ENCODE measurements at regions not wholly inside any gene's neighbourhood (a gene's known extent, or its start where the extent isn't known, plus 50 kb on each side); places are given as distances from the start of the nearest gene placed in this dataset.

- intact Hi-C loops (cut with micrococcal nuclease) = loop anchor here (1.0 kb wide), 2 partner anchors 31 to 67 kb away; no protein-coding TSS in a partner anchor
- no peaks in the 10 kb centered on the region for H3K27me3 Mint-ChIP-seq
- no peaks in the 10 kb centered on the region for H3K36me3 Mint-ChIP-seq
- DNase-seq = no peak
- POLR2A ChIA-PET = interaction anchor here (0.8 kb wide), 1 partner anchor 71 kb away, joined by 3 read pairs; no protein-coding TSS in a partner anchor
- no peak overlapping the region for H3K4me3 Mint-ChIP-seq
- peak overlapping the region; percentile 61 for H3K27ac Mint-ChIP-seq
- H3K9me3 Mint-ChIP-seq = no peaks in the 10 kb centered on the region
- CTCF ChIA-PET = interaction anchor here (1.7 kb wide), 1 partner anchor 71 kb away, joined by 6 read pairs; no protein-coding TSS in a partner anchor
- H3K4me1 Mint-ChIP-seq (ENCODE audit: low read depth) = peaks cover 40% of the 10 kb centered on the region
These were observed 68.9 kb upstream of the S1PR1 start for GRCh38 chr1:101167891-101168290.

- Mint-ChIP-seq H3K36me3 (no peaks in the 10 kb centered on the region), H3K27ac (no peak overlapping the region), H3K4me1 (ENCODE audit: low read depth) (peaks cover 40% of the 10 kb centered on the region), H3K27me3 (no peaks in the 10 kb centered on the region), H3K9me3 (no peaks in the 10 kb centered on the region), H3K4me3 (no peak overlapping the region)
- ChIA-PET POLR2A (no interaction called here), CTCF (interaction anchor here (0.6 kb wide), 1 partner anchor 121 kb away, joined by 3 read pairs; no protein-coding TSS in a partner anchor)
- intact Hi-C loops (cut with micrococcal nuclease) = no loop called here
- DNase-seq = no peak
These were observed 70.2 kb upstream of the S1PR1 start for GRCh38 chr1:101166583-101167120.

DNA sequence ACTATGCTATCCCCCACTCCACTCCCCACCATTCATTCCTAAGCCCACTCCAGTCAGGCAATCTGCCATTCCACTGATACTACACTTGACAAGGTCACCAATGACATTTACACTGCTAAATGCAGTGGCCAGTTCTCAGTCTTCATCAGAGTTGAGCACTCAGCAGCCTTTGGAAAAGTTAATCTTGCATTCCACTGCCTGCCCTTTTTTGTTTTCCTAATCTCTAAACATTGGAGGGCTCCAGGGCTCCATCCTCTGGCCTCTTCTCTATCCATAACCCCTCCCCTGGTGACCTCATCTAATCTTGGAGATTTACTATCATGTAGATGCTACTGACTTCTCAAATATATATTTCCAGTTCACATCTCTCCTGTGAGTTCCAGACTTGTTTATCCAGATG, 70.9 kb upstream of the S1PR1 start:
- Mint-ChIP-seq H3K36me3 (no peaks in the 10 kb centered on the region), H3K4me1 (ENCODE audit: low read depth) (peaks cover 40% of the 10 kb centered on the region), H3K27ac (no peak overlapping the region), H3K9me3 (no peaks in the 10 kb centered on the region), H3K4me3 (no peak overlapping the region), H3K27me3 (no peaks in the 10 kb centered on the region)
- POLR2A ChIA-PET = no interaction called here
- no peak for DNase-seq
- CTCF ChIA-PET = interaction anchor here (0.6 kb wide), 1 partner anchor 122 kb away, joined by 3 read pairs; no protein-coding TSS in a partner anchor
- intact Hi-C loops (cut with micrococcal nuclease) = no loop called here

GRCh38 chr1:101165532-101165931, 71.3 kb upstream of the S1PR1 start:
- POLR2A ChIA-PET = no interaction called here

GRCh38 chr1:101164776-101165175, 72.0 kb upstream of the S1PR1 start:
- no peaks in the 10 kb centered on the region for H3K9me3 Mint-ChIP-seq
- POLR2A ChIA-PET = no interaction called here
- H3K4me3 Mint-ChIP-seq = no peak overlapping the region
- H3K36me3 Mint-ChIP-seq = no peaks in the 10 kb centered on the region
- no peak overlapping the region for H3K27ac Mint-ChIP-seq
- intact Hi-C loops (cut with micrococcal nuclease) = no loop called here
- CTCF ChIA-PET = interaction anchor here (0.7 to 1.7 kb wide), 4 partner anchors 74 to 230 kb away, joined by 3 to 9 read pairs (median 3); no protein-coding TSS in a partner anchor
- no peak for DNase-seq
- H3K27me3 Mint-ChIP-seq = no peaks in the 10 kb centered on the region
- H3K4me1 Mint-ChIP-seq (ENCODE audit: low read depth) = peaks cover 40% of the 10 kb centered on the region

More at GRCh38 chr1:101165532-101165931, 71.3 kb upstream of the S1PR1 start:
- CTCF ChIA-PET = interaction anchor here (1.7 kb wide), 1 partner anchor 122 kb away, joined by 9 read pairs; no protein-coding TSS in a partner anchor
- Mint-ChIP-seq H3K4me1 (ENCODE audit: low read depth) (peaks cover 40% of the 10 kb centered on the region), H3K4me3 (no peak overlapping the region), H3K9me3 (no peaks in the 10 kb centered on the region), H3K27me3 (no peaks in the 10 kb centered on the region), H3K36me3 (no peaks in the 10 kb centered on the region), H3K27ac (no peak overlapping the region)
- no peak for DNase-seq
- intact Hi-C loops (cut with micrococcal nuclease) = no loop called here

GRCh38 chr1:101162736-101163735, 73.8 kb upstream of the S1PR1 start:
- CTCF ChIA-PET = interaction anchor here (0.7 kb wide), 1 partner anchor 24 kb away, joined by 3 read pairs; no protein-coding TSS in a partner anchor
- no peak overlapping the region for H3K4me3 Mint-ChIP-seq
- intact Hi-C loops (cut with micrococcal nuclease) = no loop called here

GRCh38 chr1:101162300-101162699, 74.5 kb upstream of the S1PR1 start:
- peaks cover 24% of the 10 kb centered on the region for H3K4me1 Mint-ChIP-seq (ENCODE audit: low read depth)
- no peaks in the 10 kb centered on the region for H3K27me3 Mint-ChIP-seq
- no peak overlapping the region for H3K4me3 Mint-ChIP-seq
- H3K9me3 Mint-ChIP-seq = no peaks in the 10 kb centered on the region
- no peaks in the 10 kb centered on the region for H3K36me3 Mint-ChIP-seq
- no peak for DNase-seq
- intact Hi-C loops (cut with micrococcal nuclease) = no loop called here
- POLR2A ChIA-PET = no interaction called here
- H3K27ac Mint-ChIP-seq = no peak overlapping the region
- CTCF ChIA-PET = no interaction called here

More at GRCh38 chr1:101162736-101163735, 73.8 kb upstream of the S1PR1 start:
- POLR2A ChIA-PET = no interaction called here
- no peaks in the 10 kb centered on the region for H3K9me3 Mint-ChIP-seq
- peaks cover 32% of the 10 kb centered on the region for H3K4me1 Mint-ChIP-seq (ENCODE audit: low read depth)
- no peak overlapping the region for H3K27ac Mint-ChIP-seq
- no peaks in the 10 kb centered on the region for H3K27me3 Mint-ChIP-seq
- H3K36me3 Mint-ChIP-seq = no peaks in the 10 kb centered on the region
- no peak for DNase-seq

GRCh38 chr1:101161619-101162018, 75.2 kb upstream of the S1PR1 start:
- Mint-ChIP-seq H3K27ac (no peak overlapping the region), H3K9me3 (no peaks in the 10 kb centered on the region), H3K27me3 (no peaks in the 10 kb centered on the region), H3K4me3 (no peak overlapping the region), H3K4me1 (ENCODE audit: low read depth) (peaks cover 18% of the 10 kb centered on the region), H3K36me3 (no peaks in the 10 kb centered on the region)
- DNase-seq = no peak
- POLR2A ChIA-PET = no interaction called here
- intact Hi-C loops (cut with micrococcal nuclease) = no loop called here
- CTCF ChIA-PET = no interaction called here

DNA sequence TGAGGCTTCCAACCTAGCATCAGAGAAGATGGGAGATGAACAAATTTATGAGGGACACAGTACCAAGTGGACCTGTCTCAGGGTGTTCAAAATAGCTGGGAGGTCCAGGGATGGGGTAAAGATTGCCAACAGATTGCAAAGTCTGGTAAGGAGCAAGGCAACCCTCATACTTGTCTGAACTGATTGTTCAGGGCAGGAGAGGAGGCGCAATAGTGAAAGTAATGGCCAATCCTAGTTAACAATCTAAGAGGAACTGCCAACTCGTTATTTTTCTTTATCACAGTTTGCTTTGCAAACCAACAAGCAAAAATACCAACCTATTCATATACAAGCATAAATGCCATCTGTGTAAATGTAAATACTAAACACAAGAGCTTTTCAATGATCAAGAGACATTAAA, 78.4 kb upstream of the S1PR1 start:
- no peak overlapping the region for H3K27ac Mint-ChIP-seq
- no peak overlapping the region for H3K4me3 Mint-ChIP-seq
- DNase-seq = no peak
- POLR2A ChIA-PET = no interaction called here
- no peaks in the 10 kb centered on the region for H3K27me3 Mint-ChIP-seq
- intact Hi-C loops (cut with micrococcal nuclease) = no loop called here
- CTCF ChIA-PET = interaction anchor here (0.6 kb wide), 1 partner anchor 141 kb away, joined by 3 read pairs; no protein-coding TSS in a partner anchor
- H3K4me1 Mint-ChIP-seq (ENCODE audit: low read depth) = peaks cover 8% of the 10 kb centered on the region
- no peaks in the 10 kb centered on the region for H3K9me3 Mint-ChIP-seq
- no peaks in the 10 kb centered on the region for H3K36me3 Mint-ChIP-seq

DNA sequence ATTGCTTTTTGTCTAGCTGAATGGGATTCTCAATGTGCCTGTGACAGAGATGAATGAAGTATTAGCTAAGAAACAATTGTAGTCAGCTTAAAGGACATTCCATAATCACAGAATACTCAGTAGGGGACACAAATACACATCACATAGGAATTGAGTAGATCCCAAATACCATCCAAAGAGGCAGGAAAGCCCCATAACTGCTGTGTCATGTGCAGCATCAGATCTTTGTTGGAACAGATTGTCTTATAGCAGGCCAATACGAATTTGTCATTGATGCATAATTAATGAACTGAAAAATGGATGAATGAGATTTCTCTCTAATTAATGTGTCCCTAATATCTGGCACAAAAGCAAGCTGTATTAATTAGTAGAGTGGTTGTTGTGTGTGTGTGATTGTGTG, 82.3 kb upstream of the S1PR1 start:
- Mint-ChIP-seq H3K4me3 (no peak overlapping the region), H3K36me3 (no peaks in the 10 kb centered on the region), H3K27me3 (no peaks in the 10 kb centered on the region), H3K4me1 (ENCODE audit: low read depth) (peaks cover 21% of the 10 kb centered on the region), H3K9me3 (no peaks in the 10 kb centered on the region), H3K27ac (no peak overlapping the region)
- ChIA-PET POLR2A (interaction anchor here (0.5 to 1.4 kb wide), 3 partner anchors 24 to 801 kb away, joined by 3 to 6 read pairs (median 3); no protein-coding TSS in a partner anchor), CTCF (interaction anchor here (1.2 to 2.0 kb wide), 3 partner anchors 84 to 134 kb away, joined by 3 to 8 read pairs (median 5); no protein-coding TSS in a partner anchor)
- DNase-seq = no peak
- intact Hi-C loops (cut with micrococcal nuclease) = no loop called here

DNA sequence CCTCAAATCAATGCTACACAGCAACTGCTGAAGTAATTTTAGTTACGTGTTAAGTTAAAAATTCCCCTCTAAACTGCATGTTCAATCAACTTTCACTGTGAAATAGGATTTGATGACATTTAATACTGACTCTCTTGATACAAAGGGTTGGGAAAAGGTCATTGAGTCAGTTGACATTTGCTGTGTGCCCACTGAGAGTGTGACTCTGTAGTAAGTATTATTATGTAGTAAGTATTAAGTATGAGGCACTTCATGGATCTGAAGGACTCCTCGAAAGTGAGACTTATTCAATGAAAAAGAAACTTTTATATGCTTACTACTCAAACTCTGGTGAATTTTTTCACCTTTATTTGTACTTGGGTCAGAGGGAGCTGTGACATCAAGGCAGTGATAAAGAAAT, 83.1 kb upstream of the S1PR1 start:
- intact Hi-C loops (cut with micrococcal nuclease) = loop anchor here (1.0 kb wide), 1 partner anchor 46 kb away; no protein-coding TSS in a partner anchor
- ChIA-PET POLR2A (interaction anchor here (0.6 to 1.4 kb wide), 2 partner anchors 24 to 283 kb away, joined by 3 to 6 read pairs; no protein-coding TSS in a partner anchor), CTCF (interaction anchor here (1.2 to 2.0 kb wide), 2 partner anchors 85 to 135 kb away, joined by 3 to 8 read pairs; no protein-coding TSS in a partner anchor)
- DNase-seq = no peak
- no peaks in the 10 kb centered on the region for H3K27me3 Mint-ChIP-seq
- H3K36me3 Mint-ChIP-seq = no peaks in the 10 kb centered on the region
- peak overlapping the region; percentile 21 for H3K27ac Mint-ChIP-seq
- peaks cover 28% of the 10 kb centered on the region for H3K4me1 Mint-ChIP-seq (ENCODE audit: low read depth)
- no peak overlapping the region for H3K4me3 Mint-ChIP-seq
- no peaks in the 10 kb centered on the region for H3K9me3 Mint-ChIP-seq

GRCh38 chr1:101152633-101153032, 84.2 kb upstream of the S1PR1 start:
- CTCF ChIA-PET = no interaction called here
- Mint-ChIP-seq H3K27me3 (no peaks in the 10 kb centered on the region), H3K4me1 (ENCODE audit: low read depth) (peaks cover 28% of the 10 kb centered on the region), H3K27ac (no peak overlapping the region), H3K9me3 (no peaks in the 10 kb centered on the region), H3K36me3 (no peaks in the 10 kb centered on the region), H3K4me3 (no peak overlapping the region)
- POLR2A ChIA-PET = no interaction called here
- intact Hi-C loops (cut with micrococcal nuclease) = loop anchor here (1.0 kb wide), 1 partner anchor 47 kb away; no protein-coding TSS in a partner anchor
- no peak for DNase-seq
